OCI-LY3 (cell line): ENCODE measurements at regions not wholly inside any gene's neighbourhood (a gene's known extent, or its start where the extent isn't known, plus 50 kb on each side); places are given as distances from the start of the nearest gene placed in this dataset.

Experiments used
- H2AFZ ChIP-seq: fragments of 200-600, 300-600 bp; shearing (Covaris generic); 2 replicates; pipeline ENCODE4 v1.6.0; 2014; ENCODE audit warnings: antibody characterized with exemption, low read depth, low read length
- H3K27ac ChIP-seq: fragments of 200-600, 300-600 bp; sonication (generic); 2 replicates; pipeline ENCODE4 v1.5.1; 2014; ENCODE audit warnings: mild to moderate bottlenecking, low read length, moderate library complexity, mixed read lengths
- H3K27me3 ChIP-seq: fragments of 200-600, 300-600 bp; sonication (generic); 2 replicates; pipeline ENCODE4 v1.6.1; 2014; ENCODE audit warnings: low read depth, low read length, mixed read lengths
- H3K36me3 ChIP-seq: fragments of 200-600, 300-600 bp; sonication (generic); replicated peaks from 2 replicates; pipeline ENCODE3; 2014; ENCODE audit warnings: low read depth, low read length, mixed read lengths
- H3K4me1 ChIP-seq: fragments of 300-600, 200-600 bp; sonication (generic); 2 replicates; pipeline ENCODE4 v1.6.1; 2014; ENCODE audit warnings: low read length, mixed read lengths
- H3K4me2 ChIP-seq: fragments of 200-600, 300-600 bp; sonication (generic); 2 replicates; pipeline ENCODE4 v1.6.1; 2014; ENCODE audit warnings: low read length, mixed read lengths
- H3K4me3 ChIP-seq: fragments of 300-600, 200-600 bp; sonication (generic); 2 replicates; pipeline ENCODE4 v1.5.1; 2014; ENCODE audit warnings: antibody characterized with exemption, mild to moderate bottlenecking, low read length, moderate library complexity
- H3K79me2 ChIP-seq: fragments of 300-600, 200-600 bp; shearing (Covaris generic); 2 replicates; pipeline ENCODE4 v1.6.1; 2014; ENCODE audit warnings: mild to moderate bottlenecking, low read length, mixed read lengths
- H3K9ac ChIP-seq: fragments of 300-600, 200-600 bp; shearing (Covaris generic); 2 replicates; pipeline ENCODE4 v1.6.0; 2014; ENCODE audit warnings: mild to moderate bottlenecking, low read length, moderate library complexity
- H3K9me3 ChIP-seq: fragments of 200-600, 300-600 bp; shearing (Covaris generic); 2 replicates; pipeline ENCODE4 v1.6.1; 2014; ENCODE audit warnings: low read length, mixed read lengths; ENCODE audit not compliant: insufficient read depth
- H4K20me1 ChIP-seq: fragments of 200-600, 300-600 bp; sonication (generic); 2 replicates; pipeline ENCODE4 v1.6.1; 2016; ENCODE audit warnings: low read length, mixed read lengths; ENCODE audit not compliant: insufficient read depth
- EZH2phosphoT487 ChIP-seq: fragments of 200-600 bp; shearing (Covaris generic); IDR thresholded peaks from 2 replicates; pipeline ENCODE4 v1.6.1; 2018; ENCODE audit warnings: antibody characterized with exemption, mixed run types, low read depth
- TF ChIP-seq, protein P1 (sequence below): fragments of 200-600, 300-600 bp; sonication (generic); IDR thresholded peaks from 2 replicates; pipeline ENCODE4 v1.5.1; 2014; ENCODE audit warnings: antibody characterized with exemption, low read length, low read depth

DNA sequence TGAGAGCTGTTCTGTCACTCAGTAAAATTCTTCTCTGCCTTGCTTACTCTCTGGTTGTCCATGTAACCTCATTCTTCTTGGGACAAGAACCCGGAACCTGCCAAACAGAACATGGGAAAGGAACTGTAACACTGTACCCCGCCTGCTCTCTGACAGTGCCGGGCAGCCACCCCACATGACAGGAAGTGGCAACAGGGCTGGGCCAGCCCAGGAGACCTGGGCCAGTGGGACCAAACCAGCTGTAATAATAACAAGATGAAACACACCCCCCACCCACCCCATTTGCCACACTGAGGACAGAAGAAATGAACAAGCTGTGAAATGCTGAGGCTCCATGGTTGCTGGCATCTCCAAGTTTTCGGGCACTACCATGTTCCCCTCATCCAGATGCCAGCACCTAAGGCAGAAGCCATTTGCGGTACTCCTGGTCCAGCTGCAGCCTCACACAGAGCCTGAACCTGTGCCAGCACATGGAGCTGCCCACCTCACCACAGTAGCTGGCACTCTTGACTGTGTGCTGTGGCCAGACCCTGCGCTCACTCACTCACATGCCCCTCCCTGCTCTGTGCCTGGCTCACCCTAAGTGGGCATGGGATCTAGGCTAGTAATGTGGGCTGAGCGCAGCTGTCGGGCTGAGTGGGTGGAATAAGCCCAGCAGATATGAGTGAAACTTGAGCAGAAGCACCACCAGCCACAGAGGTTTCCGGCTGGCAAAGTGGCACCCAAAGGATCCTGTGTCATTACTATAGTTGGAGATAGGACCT lies 126.2 kb upstream of the UGT8 start:
- Histone ChIP-seq H3K9ac (no peak overlapping the region), H2AFZ (no peak overlapping the region), H3K4me3 (no peak overlapping the region), H3K9me3 (no peaks in the 10 kb centered on the region), H3K4me1 (no peaks in the 10 kb centered on the region), H3K36me3 (no peaks in the 10 kb centered on the region), H4K20me1 (no peaks in the 10 kb centered on the region), H3K27me3 (no peaks in the 10 kb centered on the region), H3K27ac (no peak overlapping the region), H3K4me2 (no peak overlapping the region), H3K79me2 (no peaks in the 10 kb centered on the region)
- TF ChIP-seq, protein P1, sequence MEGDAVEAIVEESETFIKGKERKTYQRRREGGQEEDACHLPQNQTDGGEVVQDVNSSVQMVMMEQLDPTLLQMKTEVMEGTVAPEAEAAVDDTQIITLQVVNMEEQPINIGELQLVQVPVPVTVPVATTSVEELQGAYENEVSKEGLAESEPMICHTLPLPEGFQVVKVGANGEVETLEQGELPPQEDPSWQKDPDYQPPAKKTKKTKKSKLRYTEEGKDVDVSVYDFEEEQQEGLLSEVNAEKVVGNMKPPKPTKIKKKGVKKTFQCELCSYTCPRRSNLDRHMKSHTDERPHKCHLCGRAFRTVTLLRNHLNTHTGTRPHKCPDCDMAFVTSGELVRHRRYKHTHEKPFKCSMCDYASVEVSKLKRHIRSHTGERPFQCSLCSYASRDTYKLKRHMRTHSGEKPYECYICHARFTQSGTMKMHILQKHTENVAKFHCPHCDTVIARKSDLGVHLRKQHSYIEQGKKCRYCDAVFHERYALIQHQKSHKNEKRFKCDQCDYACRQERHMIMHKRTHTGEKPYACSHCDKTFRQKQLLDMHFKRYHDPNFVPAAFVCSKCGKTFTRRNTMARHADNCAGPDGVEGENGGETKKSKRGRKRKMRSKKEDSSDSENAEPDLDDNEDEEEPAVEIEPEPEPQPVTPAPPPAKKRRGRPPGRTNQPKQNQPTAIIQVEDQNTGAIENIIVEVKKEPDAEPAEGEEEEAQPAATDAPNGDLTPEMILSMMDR = no peak
- no peak for TF ChIP-seq EZH2phosphoT487

DNA sequence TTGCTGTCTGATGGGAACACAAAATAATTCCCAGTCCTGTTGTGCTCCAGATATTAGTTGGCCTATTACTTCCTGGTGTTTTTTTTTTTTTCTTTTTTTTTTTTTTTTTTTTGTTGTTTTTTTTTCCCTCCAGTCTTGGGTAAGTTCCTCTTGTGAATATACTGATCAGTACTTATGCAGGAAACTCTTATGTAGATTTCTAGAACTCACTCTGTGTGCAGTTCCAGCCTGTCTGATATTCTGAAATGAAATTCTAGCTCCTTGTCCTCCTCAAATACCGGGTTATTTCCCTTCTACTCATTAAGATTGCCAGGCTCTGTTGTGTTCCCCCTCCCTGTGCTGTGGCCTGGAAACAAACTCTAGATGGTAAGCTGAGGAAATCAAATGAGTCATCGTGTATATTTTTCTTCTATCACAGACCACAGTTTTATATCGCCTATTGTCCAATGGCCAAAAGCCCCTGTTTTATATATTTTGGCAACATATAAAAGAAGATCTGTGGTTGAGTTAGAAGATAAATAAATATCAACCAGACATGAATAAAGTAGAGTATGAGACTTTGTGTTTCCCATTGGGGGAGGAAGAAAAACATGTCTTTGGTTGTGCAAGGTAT lies 124.3 kb upstream of the UGT8 start:
- no peak overlapping the region for H3K4me2 ChIP-seq
- no peaks in the 10 kb centered on the region for H3K4me1 ChIP-seq
- H3K4me3 ChIP-seq = no peak overlapping the region
- no peak overlapping the region for H3K27ac ChIP-seq
- no peak overlapping the region for H2AFZ ChIP-seq
- no peak overlapping the region for H3K9ac ChIP-seq
- no peaks in the 10 kb centered on the region for H3K36me3 ChIP-seq
- H4K20me1 ChIP-seq = no peaks in the 10 kb centered on the region
- TF ChIP-seq EZH2phosphoT487 = no peak
- TF ChIP-seq, protein P1 = no peak
- H3K79me2 ChIP-seq = no peaks in the 10 kb centered on the region
- no peaks in the 10 kb centered on the region for H3K27me3 ChIP-seq
- H3K9me3 ChIP-seq = no peaks in the 10 kb centered on the region

DNA sequence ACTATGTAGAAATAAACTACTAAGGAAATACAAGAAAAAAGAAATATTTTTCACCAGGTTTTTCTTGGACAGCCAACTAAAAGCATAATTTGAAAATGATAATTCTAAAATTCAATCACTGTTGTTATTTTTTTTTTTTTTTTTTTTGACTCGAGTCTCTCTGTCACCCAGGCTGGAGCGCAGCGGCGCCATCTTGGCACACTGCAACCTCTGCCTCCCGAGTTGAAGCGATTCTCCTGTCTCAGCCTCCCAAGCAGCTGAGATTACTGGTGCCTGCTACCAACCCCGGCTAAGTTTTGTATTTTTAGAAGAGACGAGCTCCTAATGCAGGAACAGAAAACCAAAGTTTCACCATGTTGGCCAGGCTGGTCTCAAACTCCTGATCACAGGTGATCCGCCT lies 122.3 kb upstream of the UGT8 start:
- Histone ChIP-seq H2AFZ (no peak overlapping the region), H3K36me3 (no peaks in the 10 kb centered on the region), H3K27me3 (no peaks in the 10 kb centered on the region), H3K9me3 (no peaks in the 10 kb centered on the region), H3K4me1 (no peaks in the 10 kb centered on the region), H3K9ac (no peak overlapping the region), H3K4me2 (no peak overlapping the region), H4K20me1 (no peaks in the 10 kb centered on the region), H3K27ac (no peak overlapping the region), H3K4me3 (no peak overlapping the region), H3K79me2 (no peaks in the 10 kb centered on the region)
- TF ChIP-seq, protein P1 = no peak
- TF ChIP-seq EZH2phosphoT487 = no peak

DNA sequence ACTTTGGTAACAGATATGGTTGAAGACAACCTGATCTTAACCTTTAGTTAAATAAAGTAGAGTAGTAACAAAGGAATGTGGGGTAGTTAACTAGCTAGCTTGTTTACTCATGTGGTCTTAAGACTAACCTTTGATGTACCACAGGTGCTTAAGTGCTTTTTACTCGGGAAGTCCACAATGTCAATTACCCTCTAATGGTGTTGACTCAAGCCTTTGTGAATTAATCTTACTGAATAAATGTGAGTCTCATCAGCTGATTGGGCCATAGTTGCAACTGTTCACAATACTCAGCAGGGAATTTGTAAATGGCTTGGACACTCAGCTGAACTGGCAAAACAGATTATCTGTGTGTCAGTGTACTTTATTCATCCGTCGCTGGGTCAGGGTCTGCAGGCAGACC lies 119.0 kb upstream of the UGT8 start:
- H3K4me3 ChIP-seq = no peak overlapping the region
- no peak for TF ChIP-seq EZH2phosphoT487
- TF ChIP-seq, protein P1 = no peak
- no peak overlapping the region for H2AFZ ChIP-seq
- H3K9me3 ChIP-seq = no peaks in the 10 kb centered on the region
- H3K27ac ChIP-seq = no peak overlapping the region
- H3K4me1 ChIP-seq = no peaks in the 10 kb centered on the region
- H3K36me3 ChIP-seq = no peaks in the 10 kb centered on the region
- no peak overlapping the region for H3K9ac ChIP-seq
- no peak overlapping the region for H3K4me2 ChIP-seq
- no peaks in the 10 kb centered on the region for H3K27me3 ChIP-seq
- H4K20me1 ChIP-seq = no peaks in the 10 kb centered on the region
- H3K79me2 ChIP-seq = no peaks in the 10 kb centered on the region
